ENCODE measurements at regions not wholly inside any gene's neighbourhood (a gene's known extent, or its start where the extent isn't known, plus 50 kb on each side); places are given as distances from the start of the nearest gene placed in this dataset.

- TF ChIP-seq, protein P1, sequence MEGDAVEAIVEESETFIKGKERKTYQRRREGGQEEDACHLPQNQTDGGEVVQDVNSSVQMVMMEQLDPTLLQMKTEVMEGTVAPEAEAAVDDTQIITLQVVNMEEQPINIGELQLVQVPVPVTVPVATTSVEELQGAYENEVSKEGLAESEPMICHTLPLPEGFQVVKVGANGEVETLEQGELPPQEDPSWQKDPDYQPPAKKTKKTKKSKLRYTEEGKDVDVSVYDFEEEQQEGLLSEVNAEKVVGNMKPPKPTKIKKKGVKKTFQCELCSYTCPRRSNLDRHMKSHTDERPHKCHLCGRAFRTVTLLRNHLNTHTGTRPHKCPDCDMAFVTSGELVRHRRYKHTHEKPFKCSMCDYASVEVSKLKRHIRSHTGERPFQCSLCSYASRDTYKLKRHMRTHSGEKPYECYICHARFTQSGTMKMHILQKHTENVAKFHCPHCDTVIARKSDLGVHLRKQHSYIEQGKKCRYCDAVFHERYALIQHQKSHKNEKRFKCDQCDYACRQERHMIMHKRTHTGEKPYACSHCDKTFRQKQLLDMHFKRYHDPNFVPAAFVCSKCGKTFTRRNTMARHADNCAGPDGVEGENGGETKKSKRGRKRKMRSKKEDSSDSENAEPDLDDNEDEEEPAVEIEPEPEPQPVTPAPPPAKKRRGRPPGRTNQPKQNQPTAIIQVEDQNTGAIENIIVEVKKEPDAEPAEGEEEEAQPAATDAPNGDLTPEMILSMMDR (IDR thresholded peaks at IDR 0.05; ENCODE audit: poor library complexity, severe bottlenecking) = no peak
- TF ChIP-seq EP300 (conservative IDR thresholded peaks at IDR 0.05; ENCODE audit: poor library complexity, severe bottlenecking) (no peak), REST (IDR thresholded peaks at IDR 0.05; ENCODE audit: borderline replicate concordance) (no peak)
These were observed 88.4 kb upstream of the RMDN2 start for GRCh38 chr2:37836711-37837110.

Measured in neural cell (in vitro differentiated cells).